PC-9 (cell line): ENCODE measurements at regions not wholly inside any gene's neighbourhood (a gene's known extent, or its start where the extent isn't known, plus 50 kb on each side); places are given as distances from the start of the nearest gene placed in this dataset.

Source experiments
- EZH2 ChIP-seq: fragments of 200-600 bp; sonication (generic); IDR thresholded peaks from 2 replicates; pipeline ENCODE4 v1.8.0; 2017; ENCODE audit warnings: antibody characterized with exemption, low read depth
- TF ChIP-seq, protein P1 (sequence below): fragments of 200-600 bp; sonication (generic); conservative IDR thresholded peaks from 2 replicates; pipeline ENCODE4 v1.6.1; 2017; ENCODE audit warnings: mixed run types, antibody characterized with exemption, mild to moderate bottlenecking, moderate library complexity

DNA sequence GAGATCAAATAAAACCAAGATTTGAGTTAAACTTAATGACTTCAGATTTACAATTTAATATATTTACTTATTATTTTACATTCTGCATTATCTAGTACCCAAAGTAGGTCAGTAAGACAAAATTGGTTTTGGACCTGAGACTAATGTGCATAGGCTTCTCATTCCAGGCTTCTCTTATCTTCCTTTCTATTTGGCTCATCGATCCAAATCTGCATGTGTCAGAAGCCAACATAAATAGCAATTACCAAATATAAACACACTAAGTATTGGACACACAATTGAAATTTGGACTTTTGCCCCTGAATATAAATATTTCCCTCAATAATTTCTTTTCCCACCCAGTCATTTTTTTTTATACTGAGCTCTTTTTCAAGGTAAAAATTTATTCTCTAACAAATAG, 290.6 kb upstream of the ARHGEF26 start:
- TF ChIP-seq, protein P1, sequence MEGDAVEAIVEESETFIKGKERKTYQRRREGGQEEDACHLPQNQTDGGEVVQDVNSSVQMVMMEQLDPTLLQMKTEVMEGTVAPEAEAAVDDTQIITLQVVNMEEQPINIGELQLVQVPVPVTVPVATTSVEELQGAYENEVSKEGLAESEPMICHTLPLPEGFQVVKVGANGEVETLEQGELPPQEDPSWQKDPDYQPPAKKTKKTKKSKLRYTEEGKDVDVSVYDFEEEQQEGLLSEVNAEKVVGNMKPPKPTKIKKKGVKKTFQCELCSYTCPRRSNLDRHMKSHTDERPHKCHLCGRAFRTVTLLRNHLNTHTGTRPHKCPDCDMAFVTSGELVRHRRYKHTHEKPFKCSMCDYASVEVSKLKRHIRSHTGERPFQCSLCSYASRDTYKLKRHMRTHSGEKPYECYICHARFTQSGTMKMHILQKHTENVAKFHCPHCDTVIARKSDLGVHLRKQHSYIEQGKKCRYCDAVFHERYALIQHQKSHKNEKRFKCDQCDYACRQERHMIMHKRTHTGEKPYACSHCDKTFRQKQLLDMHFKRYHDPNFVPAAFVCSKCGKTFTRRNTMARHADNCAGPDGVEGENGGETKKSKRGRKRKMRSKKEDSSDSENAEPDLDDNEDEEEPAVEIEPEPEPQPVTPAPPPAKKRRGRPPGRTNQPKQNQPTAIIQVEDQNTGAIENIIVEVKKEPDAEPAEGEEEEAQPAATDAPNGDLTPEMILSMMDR: no peak
- no peak for TF ChIP-seq EZH2
